Stimulated activated CD8-positive, alpha-beta memory T cell treated with anti-CD3 and anti-CD28 coated beads, Interleukin-12 subunit alpha, Interleukin-12 subunit beta, amount 100 ng/mL, for 24 hours (primary cell): ENCODE measurements at regions not wholly inside any gene's neighbourhood (a gene's known extent, or its start where the extent isn't known, plus 50 kb on each side); places are given as distances from the start of the nearest gene placed in this dataset.

Experiments
- DNase-seq: peaks from one replicate; pipeline ENCODE4 v3.0.0-alpha.2; 2020; ENCODE audit errors: extremely low read depth

GRCh38 chr14:87111126-87111525 lies 881.9 kb downstream of the GALC start:
- no peak for DNase-seq

GRCh38 chr14:87109271-87109670 lies 883.7 kb downstream of the GALC start:
- DNase-seq: no peak

- DNase-seq: no peak
Measured at GRCh38 chr14:87108726-87109125, 884.3 kb downstream of the GALC start.

- no peak for DNase-seq
Measured at GRCh38 chr14:87102811-87103378, 890.1 kb downstream of the GALC start.

GRCh38 chr14:87097015-87097414 lies 896.0 kb downstream of the GALC start:
- no peak for DNase-seq

GRCh38 chr14:87094913-87095312 lies 898.1 kb downstream of the GALC start:
- DNase-seq: no peak

GRCh38 chr14:87088588-87088987 lies 904.4 kb downstream of the GALC start:
- DNase-seq: no peak

GRCh38 chr14:87087881-87088280 lies 905.1 kb downstream of the GALC start:
- no peak for DNase-seq

GRCh38 chr14:87084908-87085307 lies 908.1 kb downstream of the GALC start:
- no peak for DNase-seq

GRCh38 chr14:87082917-87083316 lies 910.1 kb downstream of the GALC start:
- no peak for DNase-seq

GRCh38 chr14:87081004-87081403 lies 912.0 kb downstream of the GALC start:
- no peak for DNase-seq

GRCh38 chr14:87080146-87080545 lies 912.8 kb downstream of the GALC start:
- DNase-seq: no peak

- no peak for DNase-seq
Measured at GRCh38 chr14:87079416-87079815, 913.6 kb downstream of the GALC start.

- no peak for DNase-seq
Measured at GRCh38 chr14:87076922-87077321, 916.1 kb downstream of the GALC start.

- DNase-seq: no peak
Measured at GRCh38 chr14:87076146-87076545, 916.8 kb downstream of the GALC start.

- DNase-seq: no peak
Measured at GRCh38 chr14:87073880-87074570, 919.0 kb downstream of the GALC start.

GRCh38 chr14:87067591-87067990 lies 925.4 kb downstream of the GALC start:
- DNase-seq: no peak

- no peak for DNase-seq
Measured at GRCh38 chr14:87067061-87067460, 925.9 kb downstream of the GALC start.

- DNase-seq: no peak
Measured at GRCh38 chr14:87066221-87066817, 926.7 kb downstream of the GALC start.

- no peak for DNase-seq
Measured at GRCh38 chr14:87065366-87065765, 927.6 kb downstream of the GALC start.

GRCh38 chr14:87063181-87063580 lies 929.8 kb downstream of the GALC start:
- DNase-seq: no peak

GRCh38 chr14:87060405-87060804 lies 932.6 kb downstream of the GALC start:
- DNase-seq: no peak

GRCh38 chr14:87059060-87059839 lies 933.7 kb downstream of the GALC start:
- DNase-seq: no peak
